NCI-H446 treated with DMSO at 0.1 percent for 48 hours (cell line): ENCODE measurements at regions not wholly inside any gene's neighbourhood (a gene's known extent, or its start where the extent isn't known, plus 50 kb on each side); places are given as distances from the start of the nearest gene placed in this dataset.
"Not testable (repeated sequence)": the region's sequence is repeated elsewhere in the genome, so short reads cannot be mapped to it uniquely, and the experiment has no call there.

Experiments
- DNase-seq: peaks from one replicate; lab custom pipeline; 2025; lab: John Stamatoyannopoulos, UW

- no peak for DNase-seq
Observed at GRCh38 chr11:71098776-71099175, 153.6 kb downstream of the SHANK2 start.

GRCh38 chr11:71097506-71098240, 154.7 kb downstream of the SHANK2 start:
- DNase-seq, result no peak

GRCh38 chr11:71096751-71097388, 155.5 kb downstream of the SHANK2 start:
- DNase-seq, result no peak

- DNase-seq, result no peak
Observed at GRCh38 chr11:71095294-71095850, 157.0 kb downstream of the SHANK2 start.

- DNase-seq, result no peak
Observed at GRCh38 chr11:71094296-71095077, 157.9 kb downstream of the SHANK2 start.

- DNase-seq, result no peak
Observed at GRCh38 chr11:71093783-71094182, 158.6 kb downstream of the SHANK2 start.

- DNase-seq, result no peak
Observed at GRCh38 chr11:71091506-71092265, 160.7 kb downstream of the SHANK2 start.

- no peak for DNase-seq
Observed at GRCh38 chr11:71089571-71089970, 162.8 kb downstream of the SHANK2 start.

GRCh38 chr11:71088314-71089215, 163.8 kb downstream of the SHANK2 start:
- not testable (repeated sequence) for DNase-seq

GRCh38 chr11:71086687-71087258, 165.6 kb downstream of the SHANK2 start:
- no peak for DNase-seq

GRCh38 chr11:71084306-71085012, 167.9 kb downstream of the SHANK2 start:
- DNase-seq, result no peak

GRCh38 chr11:71083105-71083504, 169.3 kb downstream of the SHANK2 start:
- no peak for DNase-seq

GRCh38 chr11:71082454-71082853, 169.9 kb downstream of the SHANK2 start:
- no peak for DNase-seq

GRCh38 chr11:71081704-71082230, 170.6 kb downstream of the SHANK2 start:
- no peak for DNase-seq

- peak; percentile 17 for DNase-seq
Observed at GRCh38 chr11:71080239-71081097, 171.9 kb downstream of the SHANK2 start.

- DNase-seq, result no peak
Observed at GRCh38 chr11:71079795-71080194, 172.6 kb downstream of the SHANK2 start.

- no peak for DNase-seq
Observed at GRCh38 chr11:71078482-71078881, 173.9 kb downstream of the SHANK2 start.

- DNase-seq, result no peak
Observed at GRCh38 chr11:71076525-71077304, 175.7 kb downstream of the SHANK2 start.
